Stimulated activated CD4-positive, alpha-beta T cell treated with anti-CD3 and anti-CD28 coated beads, Interleukin-2, amount 100 ng/mL, for 48 hours (primary cell): ENCODE measurements at regions not wholly inside any gene's neighbourhood (a gene's known extent, or its start where the extent isn't known, plus 50 kb on each side); places are given as distances from the start of the nearest gene placed in this dataset.

Experiments
- DNase-seq, 2 donors: peaks; one replicate each; pipeline ENCODE4 v3.0.0-alpha.2; 2020

- DNase-seq, result no peak
Measured at GRCh38 chr17:73934696-73935095, 268.8 kb upstream of the RPL38 start.

- DNase-seq, result no peak
Measured at GRCh38 chr17:73936908-73937627, 266.4 kb upstream of the RPL38 start.

- DNase-seq, result no peak
Measured at GRCh38 chr17:73938706-73939105, 264.8 kb upstream of the RPL38 start.

- no peak for DNase-seq
Measured at GRCh38 chr17:73939806-73940205, 263.7 kb upstream of the RPL38 start.

GRCh38 chr17:73940511-73940910 is 263.0 kb upstream of the RPL38 start:
- no peak for DNase-seq

- no peak for DNase-seq
Measured at GRCh38 chr17:73941919-73942530, 261.5 kb upstream of the RPL38 start.

- DNase-seq, result no peak
Measured at GRCh38 chr17:73942703-73943415, 260.6 kb upstream of the RPL38 start.

- no peak for DNase-seq
Measured at GRCh38 chr17:73943416-73944110, 259.9 kb upstream of the RPL38 start.

- DNase-seq, result no peak
Measured at GRCh38 chr17:73944366-73944765, 259.1 kb upstream of the RPL38 start.

GRCh38 chr17:73947281-73947965 is 256.1 kb upstream of the RPL38 start:
- no peak for DNase-seq

- no peak for DNase-seq
Measured at GRCh38 chr17:73947966-73948355, 255.5 kb upstream of the RPL38 start.

GRCh38 chr17:73949903-73950592 is 253.4 kb upstream of the RPL38 start:
- no peak for DNase-seq

GRCh38 chr17:73950593-73950914 is 252.9 kb upstream of the RPL38 start:
- no peak for DNase-seq

- no peak for DNase-seq
Measured at GRCh38 chr17:73952082-73952479, 251.4 kb upstream of the RPL38 start.

- peak; percentile 18 to 39 for DNase-seq
Measured at GRCh38 chr17:73952480-73953205, 250.8 kb upstream of the RPL38 start.

GRCh38 chr17:73953206-73954033 is 250.1 kb upstream of the RPL38 start:
- DNase-seq, result no peak

GRCh38 chr17:73954951-73955350 is 248.5 kb upstream of the RPL38 start:
- DNase-seq, result no peak

GRCh38 chr17:73955616-73956015 is 247.9 kb upstream of the RPL38 start:
- DNase-seq, result no peak

- DNase-seq, result no peak
Measured at GRCh38 chr17:73956169-73956568, 247.3 kb upstream of the RPL38 start.

- DNase-seq, result peak; percentile 48 to 54
Measured at GRCh38 chr17:73956595-73957465, 246.6 kb upstream of the RPL38 start.
